ENCODE measurements at regions not wholly inside any gene's neighbourhood (a gene's known extent, or its start where the extent isn't known, plus 50 kb on each side); places are given as distances from the start of the nearest gene placed in this dataset.

- no peak for DNase-seq (ENCODE audit: low read depth)
These were observed 370.0 kb downstream of the MAFB start for GRCh38 chr20:40319056-40319455.

DNA sequence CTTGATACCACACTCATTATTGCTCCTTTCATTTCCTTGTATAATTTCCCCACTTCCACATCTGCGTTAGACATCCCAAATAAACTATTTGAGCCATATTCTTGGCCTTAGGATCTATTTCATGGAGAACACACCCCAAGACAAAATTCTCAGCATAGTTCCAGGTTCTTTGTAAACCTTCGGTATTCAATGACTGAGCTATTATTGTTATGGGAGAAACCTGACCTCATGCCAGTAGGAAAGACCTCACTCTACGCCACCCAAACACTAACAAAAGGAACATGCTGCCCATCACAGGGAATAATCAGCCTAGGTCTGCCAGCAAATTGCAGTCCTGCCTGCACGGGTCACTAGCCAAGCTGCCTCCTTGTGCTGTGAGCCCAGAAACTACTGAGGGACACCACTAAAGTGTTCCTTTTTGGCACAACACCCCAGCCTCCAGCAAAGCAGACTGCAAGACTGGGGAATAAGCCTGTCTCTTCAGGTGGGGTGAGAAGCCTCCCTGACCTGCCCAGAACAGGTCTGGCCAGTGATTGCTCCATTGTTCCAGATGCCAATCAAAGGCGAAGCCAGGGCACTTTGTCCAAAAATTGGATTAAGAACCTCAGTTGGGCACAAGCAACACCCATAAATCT is 371.8 kb downstream of the MAFB start:
- DNase-seq (ENCODE audit: low read depth) = no peak

- no peak for DNase-seq (ENCODE audit: low read depth)
These were observed 374.8 kb downstream of the MAFB start for GRCh38 chr20:40314278-40314677.

DNA sequence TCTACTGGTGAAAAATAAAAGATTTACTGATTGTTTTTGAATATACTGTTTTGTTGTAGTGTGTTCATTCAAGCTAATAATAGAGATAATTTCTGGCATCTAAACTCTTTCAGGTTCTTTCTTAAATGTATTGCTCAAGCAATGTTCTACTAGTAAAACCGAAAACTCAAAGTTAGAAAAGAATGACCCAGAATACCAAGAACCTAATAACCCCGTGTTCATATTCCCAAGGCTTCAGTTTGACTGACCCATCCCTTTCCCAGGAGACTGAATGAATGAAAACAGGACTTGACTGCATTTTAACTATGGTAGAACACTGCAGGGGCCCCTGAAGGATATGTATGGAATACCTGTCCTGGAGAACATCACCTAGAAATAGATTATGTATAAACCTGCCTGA is 375.3 kb downstream of the MAFB start:
- no peak for DNase-seq (ENCODE audit: low read depth)

- DNase-seq (ENCODE audit: low read depth) = no peak
These were observed 379.3 kb downstream of the MAFB start for GRCh38 chr20:40309731-40310130.

- DNase-seq (ENCODE audit: low read depth) = no peak
These were observed 381.0 kb downstream of the MAFB start for GRCh38 chr20:40307997-40308396.

- DNase-seq (ENCODE audit: low read depth) = no peak
These were observed 381.8 kb downstream of the MAFB start for GRCh38 chr20:40307268-40307667.

- DNase-seq (ENCODE audit: low read depth) = no peak
These were observed 383.7 kb downstream of the MAFB start for GRCh38 chr20:40305303-40305702.

GRCh38 chr20:40304119-40304613 is 384.9 kb downstream of the MAFB start:
- no peak for DNase-seq (ENCODE audit: low read depth)

- no peak for DNase-seq (ENCODE audit: low read depth)
These were observed 394.3 kb downstream of the MAFB start for GRCh38 chr20:40294747-40295146.

DNA sequence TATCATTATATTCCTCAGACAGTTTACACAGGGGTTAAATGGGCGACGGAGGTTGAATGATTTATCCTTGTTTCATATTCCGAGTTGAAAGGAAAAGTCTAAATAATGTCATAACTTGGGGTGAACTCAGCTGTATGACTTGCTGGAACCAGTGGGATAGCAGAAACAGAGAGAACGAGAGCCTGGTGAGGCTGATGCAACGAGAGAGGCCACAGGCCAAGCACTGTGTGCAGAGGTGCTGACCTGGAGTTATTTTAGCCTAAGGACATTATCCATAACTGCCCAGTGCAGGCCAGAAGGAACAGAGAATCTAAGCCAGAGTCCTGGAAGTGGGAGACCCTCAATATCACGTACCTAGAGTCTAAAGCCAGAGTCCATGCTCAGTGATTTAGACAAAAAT is 394.9 kb downstream of the MAFB start:
- DNase-seq (ENCODE audit: low read depth) = no peak

- DNase-seq (ENCODE audit: low read depth) = no peak
These were observed 395.3 kb downstream of the MAFB start for GRCh38 chr20:40293740-40294139.

DNA sequence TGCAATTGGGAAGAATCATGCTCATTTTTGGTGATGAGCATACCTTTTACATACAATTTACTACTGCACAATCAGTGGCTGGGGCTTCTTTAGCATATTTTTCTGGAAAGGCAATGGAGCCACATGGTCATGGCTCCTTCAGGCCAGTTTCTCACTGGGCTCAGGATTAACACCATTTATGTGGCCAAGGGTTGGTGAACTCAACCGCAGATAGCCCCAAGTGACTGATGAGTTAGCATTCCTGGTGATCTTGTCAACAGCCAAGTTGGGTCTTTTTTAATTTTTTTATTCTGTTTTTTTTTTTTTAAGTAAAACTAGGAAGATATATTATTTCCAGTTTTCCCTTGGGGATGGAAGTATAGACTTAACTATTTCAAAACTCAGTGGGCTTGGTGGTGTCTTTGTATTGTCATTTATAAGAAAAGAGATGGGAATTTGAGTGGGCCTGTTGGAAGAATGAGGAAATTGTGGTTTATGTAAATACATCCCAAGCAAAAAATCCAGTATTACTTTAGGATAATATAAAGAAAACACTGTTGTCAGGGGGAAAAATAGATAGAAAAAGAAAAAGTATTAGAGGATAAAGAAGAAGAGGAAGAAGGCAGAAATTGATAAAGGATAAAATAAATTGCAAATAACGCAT is 397.4 kb downstream of the MAFB start:
- no peak for DNase-seq (ENCODE audit: low read depth)

- no peak for DNase-seq (ENCODE audit: low read depth)
These were observed 401.4 kb downstream of the MAFB start for GRCh38 chr20:40287683-40288082.

- DNase-seq (ENCODE audit: low read depth) = no peak
These were observed 402.0 kb downstream of the MAFB start for GRCh38 chr20:40286975-40287531.

DNA sequence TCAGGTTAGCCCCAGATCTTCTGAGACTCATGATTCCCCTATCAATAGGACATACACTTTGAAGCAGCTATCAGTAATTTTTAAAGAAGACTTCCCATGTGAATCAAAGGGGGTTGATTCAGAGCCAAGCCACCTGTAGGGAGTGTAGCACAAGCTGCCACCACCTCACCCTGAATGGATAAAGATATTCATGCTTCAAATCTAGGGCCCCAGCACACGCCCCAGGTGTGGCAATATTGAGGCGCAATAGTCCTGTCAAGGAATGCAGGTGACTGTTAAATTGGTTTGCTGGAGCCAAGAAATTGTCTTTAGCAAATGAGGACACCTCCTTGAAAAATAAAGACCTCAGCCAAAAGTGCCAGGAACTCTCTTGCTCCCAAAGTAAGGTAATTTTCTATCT is 404.4 kb downstream of the MAFB start:
- no peak for DNase-seq (ENCODE audit: low read depth)

DNA sequence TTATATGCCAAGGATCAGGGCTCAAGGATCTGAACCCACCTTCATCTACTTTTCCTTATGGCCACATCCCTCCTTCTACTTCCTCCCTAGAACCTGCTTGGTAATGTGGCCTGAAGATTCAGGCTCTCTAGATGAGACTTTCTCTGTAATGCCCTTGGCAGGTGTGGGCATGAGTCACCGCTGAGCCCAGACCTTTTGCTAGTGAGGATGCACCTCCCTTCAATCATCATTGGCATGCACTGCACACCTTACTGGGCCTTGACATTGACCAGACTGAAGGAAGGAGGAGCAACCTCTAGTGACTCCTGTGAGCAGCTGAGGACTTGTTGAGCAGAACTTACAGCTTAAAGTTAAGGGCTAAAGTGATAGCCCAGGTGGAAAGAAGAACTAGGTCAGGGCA is 405.3 kb downstream of the MAFB start:
- DNase-seq (ENCODE audit: low read depth) = no peak

DNA sequence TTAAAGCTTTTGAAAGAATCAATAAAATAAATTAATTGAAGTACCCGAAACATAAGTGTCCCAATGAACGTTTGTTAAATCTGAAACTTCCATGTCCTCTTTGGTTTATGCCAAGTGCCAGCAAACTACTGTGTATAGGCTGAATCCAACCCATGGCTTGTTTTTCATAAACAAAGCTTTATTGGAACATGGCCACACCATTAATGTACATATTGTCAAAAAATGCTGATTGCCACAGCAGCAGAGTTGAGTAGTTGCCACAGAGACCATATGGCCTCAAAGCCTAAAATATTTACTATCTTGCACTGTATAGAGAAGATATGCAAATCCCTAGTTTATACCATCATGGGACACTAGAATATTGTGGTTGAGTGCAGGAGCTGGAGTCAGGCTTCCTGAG is 406.1 kb downstream of the MAFB start:
- DNase-seq (ENCODE audit: low read depth) = no peak

GRCh38 chr20:40282541-40282940 is 406.5 kb downstream of the MAFB start:
- no peak for DNase-seq (ENCODE audit: low read depth)

GRCh38 chr20:40280616-40281015 is 408.4 kb downstream of the MAFB start:
- no peak for DNase-seq (ENCODE audit: low read depth)

GRCh38 chr20:40279390-40279789 is 409.6 kb downstream of the MAFB start:
- no peak for DNase-seq (ENCODE audit: low read depth)

- no peak for DNase-seq (ENCODE audit: low read depth)
These were observed 410.4 kb downstream of the MAFB start for GRCh38 chr20:40278673-40279072.

GRCh38 chr20:40276301-40276700 is 412.7 kb downstream of the MAFB start:
- DNase-seq (ENCODE audit: low read depth) = no peak

- DNase-seq (ENCODE audit: low read depth) = no peak
These were observed 413.3 kb downstream of the MAFB start for GRCh38 chr20:40275738-40276137.

Data from amniotic epithelial cell (primary cell).